ENCODE measurements at regions not wholly inside any gene's neighbourhood (a gene's known extent, or its start where the extent isn't known, plus 50 kb on each side); places are given as distances from the start of the nearest gene placed in this dataset.

GRCh38 chr18:43514747-43515146 lies 237.5 kb upstream of the SYT4 start:
- no peak for ATAC-seq

GRCh38 chr18:43515481-43515880 lies 238.2 kb upstream of the SYT4 start:
- H3K4me1 ChIP-seq (ENCODE audit: control insufficient read depth, insufficient read depth, low read length): no peaks in the 10 kb centered on the region
- 56% methylated on average over 2 of the region's 2 CpGs for WGBS (ENCODE audit: insufficient coverage)
- Mint-ChIP-seq H3K27ac (no peak overlapping the region), H3K4me3 (no peak overlapping the region), H3K27me3 (ENCODE audit: low read depth in 2 of 2) (no peaks in the 10 kb centered on the region), H3K36me3 (peaks cover 2% of the 10 kb centered on the region), H3K9me3 (peaks cover 9 to 11% of the 10 kb centered on the region in 2 donors), H3K4me1 (no peaks in the 10 kb centered on the region)
- no peaks in the 10 kb centered on the region for H3K36me3 ChIP-seq (ENCODE audit: control insufficient read depth, insufficient read depth, low read length)
- H3K27ac ChIP-seq (ENCODE audit: low read length): no peak overlapping the region
- ATAC-seq: no peak
- no peaks in the 10 kb centered on the region for H3K27me3 ChIP-seq (ENCODE audit: control insufficient read depth, insufficient read depth, low read length)
- TF ChIP-seq, protein P1, sequence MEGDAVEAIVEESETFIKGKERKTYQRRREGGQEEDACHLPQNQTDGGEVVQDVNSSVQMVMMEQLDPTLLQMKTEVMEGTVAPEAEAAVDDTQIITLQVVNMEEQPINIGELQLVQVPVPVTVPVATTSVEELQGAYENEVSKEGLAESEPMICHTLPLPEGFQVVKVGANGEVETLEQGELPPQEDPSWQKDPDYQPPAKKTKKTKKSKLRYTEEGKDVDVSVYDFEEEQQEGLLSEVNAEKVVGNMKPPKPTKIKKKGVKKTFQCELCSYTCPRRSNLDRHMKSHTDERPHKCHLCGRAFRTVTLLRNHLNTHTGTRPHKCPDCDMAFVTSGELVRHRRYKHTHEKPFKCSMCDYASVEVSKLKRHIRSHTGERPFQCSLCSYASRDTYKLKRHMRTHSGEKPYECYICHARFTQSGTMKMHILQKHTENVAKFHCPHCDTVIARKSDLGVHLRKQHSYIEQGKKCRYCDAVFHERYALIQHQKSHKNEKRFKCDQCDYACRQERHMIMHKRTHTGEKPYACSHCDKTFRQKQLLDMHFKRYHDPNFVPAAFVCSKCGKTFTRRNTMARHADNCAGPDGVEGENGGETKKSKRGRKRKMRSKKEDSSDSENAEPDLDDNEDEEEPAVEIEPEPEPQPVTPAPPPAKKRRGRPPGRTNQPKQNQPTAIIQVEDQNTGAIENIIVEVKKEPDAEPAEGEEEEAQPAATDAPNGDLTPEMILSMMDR (IDR thresholded peaks at IDR 0.05): no peak
- intact Hi-C loops (cut with micrococcal nuclease): no loop called here
- H3K4me3 ChIP-seq (ENCODE audit: low read length): no peak overlapping the region
- H3K9me3 ChIP-seq (ENCODE audit: control insufficient read depth, insufficient read depth, low read length): no peaks in the 10 kb centered on the region
- DNase-seq: no peak

More at GRCh38 chr18:43514747-43515146, 237.5 kb upstream of the SYT4 start:
- Mint-ChIP-seq H3K9me3 (peaks cover 10 to 15% of the 10 kb centered on the region in 2 donors), H3K4me3 (no peak overlapping the region), H3K36me3 (peaks cover 10% of the 10 kb centered on the region), H3K27ac (no peak overlapping the region), H3K4me1 (no peaks in the 10 kb centered on the region), H3K27me3 (ENCODE audit: low read depth in 2 of 2) (no peaks in the 10 kb centered on the region)
- Histone ChIP-seq H3K27ac (ENCODE audit: low read length) (no peak overlapping the region), H3K9me3 (ENCODE audit: control insufficient read depth, insufficient read depth, low read length) (no peaks in the 10 kb centered on the region), H3K27me3 (ENCODE audit: control insufficient read depth, insufficient read depth, low read length) (no peaks in the 10 kb centered on the region), H3K4me1 (ENCODE audit: control insufficient read depth, insufficient read depth, low read length) (no peaks in the 10 kb centered on the region), H3K36me3 (ENCODE audit: control insufficient read depth, insufficient read depth, low read length) (no peaks in the 10 kb centered on the region), H3K4me3 (ENCODE audit: low read length) (no peak overlapping the region)
- intact Hi-C loops (cut with micrococcal nuclease): no loop called here
- DNase-seq: no peak
- TF ChIP-seq, protein P1 (IDR thresholded peaks at IDR 0.05): no peak
- WGBS (ENCODE audit: insufficient coverage): 86% methylated on average over 8 of the region's 8 CpGs

GRCh38 chr18:43524260-43524659 lies 247.0 kb upstream of the SYT4 start:
- no peak overlapping the region for H3K4me3 Mint-ChIP-seq
- Histone ChIP-seq H3K27me3 (ENCODE audit: control insufficient read depth, insufficient read depth, low read length) (no peaks in the 10 kb centered on the region), H3K36me3 (ENCODE audit: control insufficient read depth, insufficient read depth, low read length) (no peaks in the 10 kb centered on the region), H3K9me3 (ENCODE audit: control insufficient read depth, insufficient read depth, low read length) (no peaks in the 10 kb centered on the region), H3K27ac (ENCODE audit: low read length) (no peak overlapping the region), H3K4me1 (ENCODE audit: control insufficient read depth, insufficient read depth, low read length) (no peaks in the 10 kb centered on the region), H3K4me3 (ENCODE audit: low read length) (no peak overlapping the region)
- no peaks in the 10 kb centered on the region for H3K36me3 Mint-ChIP-seq
- no peak for DNase-seq
- no peak overlapping the region for H3K27ac Mint-ChIP-seq
- no peaks in the 10 kb centered on the region for H3K9me3 Mint-ChIP-seq
- intact Hi-C loops (cut with micrococcal nuclease): no loop called here
- TF ChIP-seq, protein P1 (IDR thresholded peaks at IDR 0.05): no peak
- no peaks in the 10 kb centered on the region for H3K27me3 Mint-ChIP-seq (ENCODE audit: low read depth in 2 of 2)
- ATAC-seq: no peak
- H3K4me1 Mint-ChIP-seq: no peaks in the 10 kb centered on the region

- WGBS (ENCODE audit: insufficient coverage): 20% methylated on average over 1 of the region's 2 CpGs
- TF ChIP-seq, protein P1 (IDR thresholded peaks at IDR 0.05): no peak
- Mint-ChIP-seq H3K9me3 (no peaks in the 10 kb centered on the region), H3K4me3 (no peak overlapping the region), H3K27me3 (ENCODE audit: low read depth in 2 of 2) (no peaks in the 10 kb centered on the region), H3K27ac (no peak overlapping the region), H3K4me1 (no peaks in the 10 kb centered on the region), H3K36me3 (no peaks in the 10 kb centered on the region)
- DNase-seq (no peak), ATAC-seq (no peak)
- Histone ChIP-seq H3K36me3 (ENCODE audit: control insufficient read depth, insufficient read depth, low read length) (no peaks in the 10 kb centered on the region), H3K4me3 (ENCODE audit: low read length) (no peak overlapping the region), H3K9me3 (ENCODE audit: control insufficient read depth, insufficient read depth, low read length) (no peaks in the 10 kb centered on the region), H3K27ac (ENCODE audit: low read length) (no peak overlapping the region), H3K27me3 (ENCODE audit: control insufficient read depth, insufficient read depth, low read length) (no peaks in the 10 kb centered on the region), H3K4me1 (ENCODE audit: control insufficient read depth, insufficient read depth, low read length) (no peaks in the 10 kb centered on the region)
- intact Hi-C loops (cut with micrococcal nuclease): no loop called here
These were observed 247.9 kb upstream of the SYT4 start for GRCh38 chr18:43525169-43525568.

Data from natural killer cell (primary cell).